Neural progenitor cell (in vitro differentiated cells): ENCODE measurements at regions not wholly inside any gene's neighbourhood (a gene's known extent, or its start where the extent isn't known, plus 50 kb on each side); places are given as distances from the start of the nearest gene placed in this dataset.

Experiments used
- DNase-seq: peaks from one replicate; pipeline ENCODE4 v3.0.0-alpha.2; 2016; ENCODE audit warnings: low spot score
- H2AFZ ChIP-seq: fragments of 200-600 bp; sonication (generic); replicated peaks from 2 replicates; pipeline ENCODE4 v1.6.1; 2016; ENCODE audit warnings: antibody characterized with exemption
- H3F3A ChIP-seq: fragments of 200-600 bp; sonication (generic); 2 replicates; pipeline ENCODE4 v1.6.1; 2016; ENCODE audit warnings: antibody characterized with exemption, low read depth
- H3K27ac ChIP-seq: fragments of 200-600 bp; sonication (generic); 2 replicates; pipeline ENCODE4 v1.5.1; 2016; ENCODE audit warnings: mild to moderate bottlenecking
- H3K27me3 ChIP-seq: fragments of 200-600 bp; sonication (generic); 2 replicates; pipeline ENCODE4 v1.6.1; 2016; ENCODE audit warnings: mild to moderate bottlenecking, moderate library complexity
- H3K36me3 ChIP-seq: fragments of 200-600 bp; sonication (generic); 2 replicates; pipeline ENCODE4 v1.5.1; 2016
- H3K4me1 ChIP-seq: fragments of 200-600 bp; sonication (generic); 2 replicates; pipeline ENCODE4 v1.6.1; 2016; ENCODE audit warnings: mixed run types
- H3K4me2 ChIP-seq: fragments of 200-600 bp; sonication (generic); 2 replicates; pipeline ENCODE4 v1.6.1; 2016
- H3K4me3 ChIP-seq: fragments of 200-600 bp; sonication (generic); 2 replicates; pipeline ENCODE4 v1.5.1; 2016
- H3K79me2 ChIP-seq: fragments of 200-600 bp; sonication (generic); 2 replicates; pipeline ENCODE4 v1.6.1; 2016; ENCODE audit warnings: low read depth
- H3K9ac ChIP-seq: fragments of 200-600 bp; sonication (generic); 2 replicates; pipeline ENCODE4 v1.6.1; 2016
- H3K9me3 ChIP-seq: fragments of 200-600 bp; sonication (generic); 2 replicates; pipeline ENCODE4 v1.5.1; 2016; ENCODE audit warnings: low read depth
- H4K20me1 ChIP-seq: fragments of 200-600 bp; sonication (generic); 2 replicates; pipeline ENCODE4 v1.6.1; 2016; ENCODE audit warnings: low read depth
- H3K27ac Mint-ChIP-seq: 3 replicates; pipeline ENCODE4 v1.8.0; 2021; ENCODE audit warnings: mixed read lengths
- H3K27me3 Mint-ChIP-seq: 2 replicates; pipeline ENCODE4 v1.8.0; 2022; ENCODE audit warnings: low read depth, mild to moderate bottlenecking, inconsistent platforms, moderate library complexity, mixed read lengths; ENCODE audit not compliant: insufficient read depth
- H3K36me3 Mint-ChIP-seq: 3 replicates; pipeline ENCODE4 v1.8.0; 2021; ENCODE audit warnings: mixed read lengths
- H3K4me1 Mint-ChIP-seq: 3 replicates; pipeline ENCODE4 v1.8.0; 2021; ENCODE audit warnings: mixed read lengths
- H3K4me3 Mint-ChIP-seq: 3 replicates; pipeline ENCODE4 v1.8.0; 2021; ENCODE audit warnings: mild to moderate bottlenecking, moderate library complexity, mixed read lengths
- H3K9me3 Mint-ChIP-seq: 3 replicates; pipeline ENCODE4 v1.8.0; 2020; ENCODE audit warnings: mixed read lengths
- EZH2 ChIP-seq: fragments of 200-600 bp; sonication (generic); IDR thresholded peaks from 2 replicates; pipeline ENCODE4 v1.6.1; 2017; ENCODE audit warnings: antibody characterized with exemption, mild to moderate bottlenecking, moderate library complexity
- EZH2phosphoT487 ChIP-seq: fragments of 200-600 bp; sonication (generic); IDR thresholded peaks from 2 replicates; pipeline ENCODE4 v1.6.1; 2017; ENCODE audit warnings: antibody characterized with exemption
- TF ChIP-seq, protein P1 (sequence below): fragments of 200-600 bp; sonication (generic); IDR thresholded peaks from 2 replicates; pipeline ENCODE4 v1.5.1; 2017; ENCODE audit warnings: antibody characterized with exemption, mild to moderate bottlenecking

DNA sequence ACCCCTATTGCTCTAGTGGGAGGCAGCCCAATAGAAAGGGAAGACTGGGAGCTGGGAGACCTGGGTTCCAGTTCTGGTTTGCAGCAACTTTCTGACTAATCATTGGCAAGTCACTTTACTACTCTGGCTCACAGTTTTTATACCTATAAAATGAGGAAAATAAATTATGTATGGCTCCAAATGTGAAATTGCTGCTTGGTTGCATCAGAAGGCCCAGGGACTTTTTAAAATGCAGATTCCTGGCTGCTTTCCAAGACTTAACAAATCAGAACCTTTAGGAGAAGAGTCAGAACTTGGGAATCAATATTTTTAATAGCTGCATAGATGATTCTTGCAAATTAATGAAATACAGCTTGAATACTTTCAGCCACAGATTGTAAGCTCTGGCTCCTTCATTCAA is 943.9 kb downstream of the EPHA4 start:
- Mint-ChIP-seq H3K27ac (no peak overlapping the region), H3K4me1 (peaks cover 6% of the 10 kb centered on the region), H3K4me3 (no peak overlapping the region), H3K9me3 (no peaks in the 10 kb centered on the region), H3K36me3 (no peaks in the 10 kb centered on the region), H3K27me3 (no peaks in the 10 kb centered on the region)
- TF ChIP-seq EZH2 (no peak), EZH2phosphoT487 (no peak)
- TF ChIP-seq, protein P1, sequence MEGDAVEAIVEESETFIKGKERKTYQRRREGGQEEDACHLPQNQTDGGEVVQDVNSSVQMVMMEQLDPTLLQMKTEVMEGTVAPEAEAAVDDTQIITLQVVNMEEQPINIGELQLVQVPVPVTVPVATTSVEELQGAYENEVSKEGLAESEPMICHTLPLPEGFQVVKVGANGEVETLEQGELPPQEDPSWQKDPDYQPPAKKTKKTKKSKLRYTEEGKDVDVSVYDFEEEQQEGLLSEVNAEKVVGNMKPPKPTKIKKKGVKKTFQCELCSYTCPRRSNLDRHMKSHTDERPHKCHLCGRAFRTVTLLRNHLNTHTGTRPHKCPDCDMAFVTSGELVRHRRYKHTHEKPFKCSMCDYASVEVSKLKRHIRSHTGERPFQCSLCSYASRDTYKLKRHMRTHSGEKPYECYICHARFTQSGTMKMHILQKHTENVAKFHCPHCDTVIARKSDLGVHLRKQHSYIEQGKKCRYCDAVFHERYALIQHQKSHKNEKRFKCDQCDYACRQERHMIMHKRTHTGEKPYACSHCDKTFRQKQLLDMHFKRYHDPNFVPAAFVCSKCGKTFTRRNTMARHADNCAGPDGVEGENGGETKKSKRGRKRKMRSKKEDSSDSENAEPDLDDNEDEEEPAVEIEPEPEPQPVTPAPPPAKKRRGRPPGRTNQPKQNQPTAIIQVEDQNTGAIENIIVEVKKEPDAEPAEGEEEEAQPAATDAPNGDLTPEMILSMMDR = no peak
- Histone ChIP-seq H3K79me2 (no peaks in the 10 kb centered on the region), H3K27ac (no peak overlapping the region), H3K4me1 (no peaks in the 10 kb centered on the region), H3K27me3 (no peaks in the 10 kb centered on the region), H3K36me3 (no peaks in the 10 kb centered on the region), H2AFZ (no peak overlapping the region), H3K9ac (no peak overlapping the region), H3K4me2 (no peak overlapping the region), H4K20me1 (no peaks in the 10 kb centered on the region), H3K9me3 (no peaks in the 10 kb centered on the region), H3F3A (no peaks in the 10 kb centered on the region), H3K4me3 (no peak overlapping the region)
- DNase-seq = no peak

DNA sequence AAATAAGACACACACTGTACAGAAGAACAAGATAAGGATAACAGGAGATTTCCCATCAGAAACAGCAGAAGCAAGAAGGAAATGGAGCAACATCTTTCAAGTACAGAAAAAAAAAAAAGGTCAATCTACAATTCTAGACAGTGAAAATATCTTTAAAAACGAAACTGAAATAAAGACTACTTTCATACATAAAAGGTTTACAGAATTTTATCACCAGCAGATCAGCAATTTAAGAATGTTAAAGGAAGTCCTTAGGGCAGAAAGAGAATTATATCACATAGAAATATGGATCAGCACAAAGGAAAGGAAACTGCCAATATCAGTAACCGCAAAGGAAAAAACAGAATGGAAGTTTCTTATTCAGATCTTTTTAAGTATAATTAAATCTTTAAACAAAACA is 931.0 kb downstream of the EPHA4 start:
- Histone ChIP-seq H3K27ac (no peak overlapping the region), H3K79me2 (no peaks in the 10 kb centered on the region), H3K4me3 (no peak overlapping the region), H3K4me2 (no peak overlapping the region), H3F3A (no peaks in the 10 kb centered on the region), H4K20me1 (no peaks in the 10 kb centered on the region), H3K4me1 (peaks cover 7% of the 10 kb centered on the region), H3K9ac (no peak overlapping the region), H3K9me3 (no peaks in the 10 kb centered on the region), H3K36me3 (no peaks in the 10 kb centered on the region), H3K27me3 (no peaks in the 10 kb centered on the region), H2AFZ (no peak overlapping the region)
- no peak for TF ChIP-seq EZH2
- TF ChIP-seq EZH2phosphoT487 = no peak
- TF ChIP-seq, protein P1 = no peak
- H3K36me3 Mint-ChIP-seq = no peaks in the 10 kb centered on the region
- H3K27ac Mint-ChIP-seq = no peak overlapping the region
- H3K4me3 Mint-ChIP-seq = no peak overlapping the region
- no peaks in the 10 kb centered on the region for H3K4me1 Mint-ChIP-seq
- H3K9me3 Mint-ChIP-seq = no peaks in the 10 kb centered on the region
- DNase-seq = no peak
- H3K27me3 Mint-ChIP-seq = peaks cover 1% of the 10 kb centered on the region

DNA sequence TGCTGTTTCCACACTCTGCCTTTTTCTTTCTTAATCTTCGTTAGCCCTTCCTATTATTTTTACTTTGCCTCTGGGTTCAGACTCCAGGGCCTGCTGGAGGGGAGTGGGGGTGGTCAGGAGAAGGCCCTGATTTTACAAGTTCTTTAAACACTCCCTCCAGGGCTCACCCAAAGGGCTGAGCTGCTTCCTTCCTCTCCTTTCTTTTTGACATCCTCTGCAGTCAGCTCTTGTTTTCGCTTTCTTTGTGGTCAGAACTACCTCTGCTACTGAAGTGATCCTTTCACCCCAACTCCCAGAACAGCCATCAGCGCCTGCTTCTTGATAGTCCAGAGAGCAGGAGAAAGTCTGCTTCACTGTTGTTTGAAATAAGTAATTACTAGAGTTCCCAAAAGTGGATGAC is 925.7 kb downstream of the EPHA4 start:
- H3K27me3 ChIP-seq = no peaks in the 10 kb centered on the region
- Mint-ChIP-seq H3K36me3 (no peaks in the 10 kb centered on the region), H3K4me3 (no peak overlapping the region), H3K4me1 (peaks cover 3% of the 10 kb centered on the region), H3K27me3 (no peaks in the 10 kb centered on the region), H3K9me3 (no peaks in the 10 kb centered on the region), H3K27ac (no peak overlapping the region)
- peak overlapping the region; percentile 40 for H3K27ac ChIP-seq
- H3K79me2 ChIP-seq = no peaks in the 10 kb centered on the region
- no peak overlapping the region for H3K4me2 ChIP-seq
- H3K9me3 ChIP-seq = no peaks in the 10 kb centered on the region
- no peaks in the 10 kb centered on the region for H3K36me3 ChIP-seq
- no peak overlapping the region for H3K4me3 ChIP-seq
- H2AFZ ChIP-seq = peak overlapping the region; percentile 44
- TF ChIP-seq, protein P1 = no peak
- TF ChIP-seq EZH2 (no peak), EZH2phosphoT487 (no peak)
- no peak for DNase-seq
- peaks cover 13% of the 10 kb centered on the region for H3K4me1 ChIP-seq
- H3K9ac ChIP-seq = no peak overlapping the region
- no peaks in the 10 kb centered on the region for H3F3A ChIP-seq
- H4K20me1 ChIP-seq = no peaks in the 10 kb centered on the region
